ENCODE measurements at regions not wholly inside any gene's neighbourhood (a gene's known extent, or its start where the extent isn't known, plus 50 kb on each side); places are given as distances from the start of the nearest gene placed in this dataset.
"Not testable (repeated sequence)": the region's sequence is repeated elsewhere in the genome, so short reads cannot be mapped to it uniquely, and the experiment has no call there.

GRCh38 chr12:84198294-84198946 lies 714.2 kb downstream of the SLC6A15 start:
- DNase-seq: no peak

DNA sequence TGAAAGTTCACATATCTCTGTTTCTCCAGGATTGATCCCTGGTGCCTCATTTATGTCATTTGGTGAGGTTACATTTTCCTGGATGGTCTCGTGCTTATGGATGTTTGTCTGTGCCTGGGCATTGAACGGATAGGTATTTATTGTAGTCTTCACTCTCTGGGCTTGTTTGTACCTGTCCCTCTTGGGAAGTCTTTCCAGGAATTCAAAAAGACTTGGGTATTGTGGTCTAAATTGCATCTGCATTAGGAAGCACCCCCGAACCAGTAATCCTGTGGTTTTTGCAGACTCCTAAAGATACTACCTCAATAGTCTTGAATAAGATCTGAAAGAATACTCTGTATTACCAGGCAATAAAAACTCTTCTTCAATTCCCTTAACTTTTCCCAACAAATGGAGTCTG lies 720.8 kb downstream of the SLC6A15 start:
- no peak for DNase-seq

GRCh38 chr12:84186433-84186832 lies 726.2 kb downstream of the SLC6A15 start:
- DNase-seq: no peak

DNA sequence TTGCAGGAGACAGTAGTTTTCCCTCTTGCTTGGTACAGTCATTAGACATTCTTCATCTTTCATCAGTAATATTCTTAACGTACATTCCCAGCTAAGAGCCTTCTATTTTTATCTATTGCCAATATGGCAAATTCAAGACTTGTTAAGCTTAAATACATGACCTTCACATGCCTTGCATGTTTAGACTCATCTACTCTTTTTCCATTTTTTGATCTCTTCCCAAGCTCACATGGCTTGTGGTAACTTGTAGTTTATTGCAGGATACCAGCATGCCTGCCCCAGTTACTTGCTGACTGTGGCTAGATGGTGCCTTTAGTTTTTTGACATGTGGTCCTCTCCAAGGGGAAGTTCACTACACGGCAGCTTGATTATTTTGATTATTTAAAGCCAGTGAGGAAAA lies 729.0 kb downstream of the SLC6A15 start:
- DNase-seq: no peak

DNA sequence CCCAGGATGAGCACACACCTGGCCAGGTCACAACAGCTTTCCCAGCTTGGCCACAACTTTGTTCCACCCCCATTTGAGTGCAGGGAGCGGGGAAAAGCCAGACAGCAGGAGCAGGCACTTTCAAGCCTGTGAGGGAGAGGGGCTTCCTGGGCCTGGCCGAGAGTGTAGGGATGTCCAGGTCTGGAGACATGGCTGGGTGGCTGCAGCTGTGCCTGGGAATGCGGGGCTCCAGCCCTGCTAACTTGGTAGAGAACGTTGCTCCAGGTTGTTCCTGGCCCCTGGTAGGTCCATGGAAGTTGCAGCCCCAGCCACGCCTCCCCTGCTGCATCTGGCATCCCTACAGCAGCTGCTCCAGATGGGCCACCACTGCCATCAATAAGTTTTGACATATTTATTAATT lies 738.5 kb downstream of the SLC6A15 start:
- no peak for DNase-seq

GRCh38 chr12:84172823-84173424 lies 739.7 kb downstream of the SLC6A15 start:
- DNase-seq: no peak

DNA sequence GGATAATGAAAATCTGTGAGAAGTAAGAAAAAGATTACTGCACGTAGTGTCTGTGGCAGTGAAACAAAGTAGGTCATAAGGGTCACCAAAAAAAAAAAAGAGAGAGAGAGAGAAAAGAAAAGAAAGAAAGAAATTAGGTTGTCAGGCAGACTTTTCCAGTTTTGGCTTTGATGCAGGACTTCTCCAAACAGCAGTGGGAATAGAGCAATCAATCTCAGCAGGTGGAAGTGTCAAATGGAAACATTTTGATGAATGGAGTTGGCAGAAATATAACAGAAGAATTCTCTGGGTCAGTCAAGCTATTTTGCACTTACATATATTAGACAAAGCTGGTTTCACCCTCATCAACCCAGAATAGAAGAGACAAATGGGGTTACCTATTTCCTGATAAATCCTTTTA lies 745.8 kb downstream of the SLC6A15 start:
- DNase-seq: no peak

- DNase-seq: no peak
Observed at GRCh38 chr12:84165998-84166571, 746.5 kb downstream of the SLC6A15 start.

DNA sequence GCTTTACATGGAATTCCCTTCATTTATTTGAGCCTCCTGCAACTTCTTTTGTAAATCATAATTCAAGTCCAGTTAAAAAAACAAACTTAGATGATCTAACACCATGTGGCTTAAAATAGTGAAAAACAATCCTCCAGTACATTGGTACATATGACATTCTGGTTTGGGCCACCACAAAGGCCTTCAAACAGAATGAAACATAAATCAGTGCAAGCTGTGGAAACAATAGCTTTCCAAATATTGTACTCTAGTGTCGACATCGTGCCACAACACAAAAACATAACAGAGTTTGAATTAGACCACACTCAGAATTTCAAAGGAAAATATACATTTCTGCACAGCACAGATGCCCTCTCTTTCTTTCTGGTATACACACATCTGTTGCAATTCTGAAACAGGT lies 751.3 kb downstream of the SLC6A15 start:
- DNase-seq: no peak

- no peak for DNase-seq
Observed at GRCh38 chr12:84159260-84159659, 753.3 kb downstream of the SLC6A15 start.

GRCh38 chr12:84157170-84157569 lies 755.4 kb downstream of the SLC6A15 start:
- no peak for DNase-seq

DNA sequence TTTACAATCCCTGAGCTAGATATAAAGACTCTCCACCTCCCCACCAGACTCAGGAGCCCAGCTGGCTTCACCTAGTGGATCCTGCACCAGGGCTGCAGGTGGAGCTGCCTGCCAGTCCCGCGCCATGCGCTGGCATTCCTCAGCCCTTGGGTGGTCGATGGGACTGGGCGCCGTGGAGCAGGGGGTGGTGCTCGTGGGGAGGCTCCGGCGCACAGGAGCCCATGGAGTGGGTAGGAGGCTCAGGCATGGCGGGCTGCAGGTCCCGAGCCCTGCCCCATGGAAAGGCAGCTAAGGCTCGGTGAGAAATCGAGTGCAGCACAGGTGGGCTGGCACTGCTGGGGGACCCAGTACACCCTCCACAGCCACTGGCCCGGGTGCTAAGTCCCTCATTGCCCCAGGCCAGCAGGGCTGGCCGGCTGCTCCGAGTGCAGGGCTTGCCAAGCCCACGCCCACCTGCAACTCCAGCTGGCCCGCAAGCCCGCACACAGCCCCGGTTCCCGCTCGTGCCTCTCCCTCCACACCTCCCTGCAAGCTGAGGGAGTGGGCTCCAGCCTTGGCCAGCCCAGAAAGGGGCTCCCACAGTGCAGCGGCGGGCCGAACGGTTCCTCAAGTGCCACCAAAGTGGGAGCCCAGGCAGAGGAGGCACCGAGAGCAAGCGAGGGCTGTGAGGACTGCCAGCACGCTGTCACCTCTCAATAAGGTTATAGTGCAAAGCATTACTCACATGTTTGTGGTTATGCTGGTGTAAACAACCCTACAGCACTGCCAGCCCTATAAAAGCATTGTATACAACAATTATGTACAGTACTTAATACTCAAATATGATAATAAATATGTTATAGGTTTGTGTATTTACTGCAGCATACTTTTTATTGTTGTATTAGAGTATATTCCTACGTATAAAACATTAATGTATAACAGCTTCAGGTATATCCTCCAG lies 757.3 kb downstream of the SLC6A15 start:
- not testable (repeated sequence) for DNase-seq

DNA sequence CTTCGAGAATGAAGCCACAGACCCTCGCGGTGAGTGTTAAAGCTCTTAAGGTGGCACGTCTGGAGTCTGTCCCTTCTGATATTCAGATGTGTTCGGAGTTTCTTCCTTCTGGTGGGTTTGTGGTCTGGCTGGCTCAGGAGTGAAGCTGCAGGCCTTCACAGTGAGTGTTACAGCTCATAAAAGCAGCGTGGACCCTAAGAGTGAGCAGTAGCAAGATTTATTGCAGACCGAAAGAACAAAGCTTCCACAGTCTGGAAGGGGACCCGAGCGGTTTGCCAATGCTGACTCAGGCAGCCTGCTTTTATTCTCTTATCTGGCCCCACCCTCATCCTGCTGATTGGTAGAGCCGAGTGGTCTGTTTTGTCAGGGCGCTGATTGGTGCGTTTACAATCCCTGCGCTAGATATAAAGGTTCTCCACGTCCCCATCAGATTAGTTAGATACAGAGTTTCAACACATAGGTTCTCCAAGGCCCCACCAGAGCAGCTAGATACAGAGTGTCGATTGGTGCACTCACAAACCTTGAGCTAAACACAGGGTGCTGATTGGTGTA lies 758.1 kb downstream of the SLC6A15 start:
- not testable (repeated sequence) for DNase-seq

DNA sequence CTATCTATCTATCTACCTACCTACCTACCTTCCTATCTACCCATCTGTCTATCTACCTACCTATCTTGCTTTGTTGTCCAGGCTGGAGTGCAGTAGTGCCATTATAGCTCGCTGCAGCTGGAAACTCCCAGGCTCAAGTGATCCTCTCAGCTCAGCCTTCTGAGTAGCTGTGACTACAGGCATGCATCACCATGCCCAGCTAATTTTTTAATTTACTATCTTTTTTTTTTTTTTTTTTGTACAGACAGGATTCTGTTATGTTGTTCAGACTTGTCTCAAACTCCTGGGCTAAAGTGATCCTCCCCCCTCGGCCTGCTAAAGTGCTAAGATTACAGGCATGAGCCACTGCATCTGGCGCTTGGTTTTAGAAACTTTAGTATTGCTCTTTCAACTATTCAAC lies 762.4 kb downstream of the SLC6A15 start:
- DNase-seq: no peak

DNA sequence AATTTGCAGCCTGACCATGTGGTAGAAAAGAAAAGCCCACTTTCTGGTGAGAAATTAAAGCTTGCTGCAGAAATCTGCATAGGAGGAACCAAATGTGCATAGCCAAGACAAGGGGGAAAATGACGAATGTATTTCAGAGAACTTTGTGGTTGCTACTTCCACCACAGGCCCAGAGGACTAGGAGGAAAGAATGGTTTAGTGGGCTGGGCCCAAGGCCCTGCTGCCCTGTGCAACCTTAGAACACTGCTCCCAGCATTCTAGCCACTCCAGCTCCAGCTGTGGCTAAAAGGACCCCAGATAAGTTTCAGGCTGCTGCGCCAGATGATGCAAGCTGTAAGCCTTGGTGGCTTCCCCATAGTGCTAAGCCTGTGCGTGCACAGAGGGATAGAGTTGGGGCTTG lies 764.3 kb downstream of the SLC6A15 start:
- no peak for DNase-seq

DNA sequence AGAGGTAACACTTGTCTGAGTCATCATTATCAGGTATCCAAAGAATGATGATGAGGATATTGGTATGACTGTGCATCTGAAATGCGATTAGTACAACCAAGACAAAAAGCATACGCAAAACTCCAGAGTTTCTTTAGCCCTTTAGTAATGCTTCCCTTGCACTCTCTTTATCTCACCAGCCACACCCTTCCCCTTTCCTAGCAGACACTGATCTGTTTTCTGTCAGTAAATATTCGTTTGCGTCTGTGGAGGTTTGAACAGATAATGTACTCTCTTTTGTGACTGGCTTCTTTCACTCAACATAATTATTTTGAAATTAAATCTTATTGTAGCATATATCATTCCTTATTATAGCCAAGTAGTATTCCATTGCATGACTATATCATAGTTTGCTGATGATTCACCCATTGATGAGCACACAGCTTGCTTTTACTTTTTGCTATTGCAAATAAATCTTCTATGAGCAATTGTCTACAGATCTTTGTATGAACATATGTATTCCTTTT lies 775.7 kb downstream of the SLC6A15 start:
- DNase-seq: no peak

GRCh38 chr12:84135586-84136279 lies 776.9 kb downstream of the SLC6A15 start:
- no peak for DNase-seq

DNA sequence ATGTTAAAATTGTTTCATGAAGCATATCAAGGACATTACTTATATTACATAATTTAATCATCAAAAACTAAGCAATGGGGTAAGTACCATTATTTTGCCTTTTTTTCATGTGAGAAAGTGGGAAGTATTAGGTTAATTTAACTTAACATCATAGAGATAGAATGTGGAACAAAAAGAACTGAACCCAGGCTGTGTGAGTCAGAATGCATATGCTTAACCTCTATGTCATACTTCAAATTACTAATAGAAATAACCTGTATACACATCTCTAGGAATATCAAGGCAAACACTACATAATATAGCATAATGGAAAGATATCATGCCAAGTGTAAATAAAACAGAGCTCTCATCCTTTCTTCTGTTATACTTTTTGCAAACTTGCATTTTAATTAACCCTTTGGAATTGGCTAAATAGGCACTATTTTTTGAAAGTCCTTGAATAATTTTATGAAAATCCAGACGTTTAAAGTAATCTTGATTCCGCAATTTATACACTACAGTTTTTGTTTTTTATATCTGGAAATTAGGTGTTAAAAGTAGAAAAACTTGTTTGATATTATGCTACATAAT lies 777.7 kb downstream of the SLC6A15 start:
- no peak for DNase-seq

GRCh38 chr12:84131076-84131475 lies 781.5 kb downstream of the SLC6A15 start:
- no peak for DNase-seq

GRCh38 chr12:84128117-84128991 lies 784.2 kb downstream of the SLC6A15 start:
- DNase-seq: no peak

DNA sequence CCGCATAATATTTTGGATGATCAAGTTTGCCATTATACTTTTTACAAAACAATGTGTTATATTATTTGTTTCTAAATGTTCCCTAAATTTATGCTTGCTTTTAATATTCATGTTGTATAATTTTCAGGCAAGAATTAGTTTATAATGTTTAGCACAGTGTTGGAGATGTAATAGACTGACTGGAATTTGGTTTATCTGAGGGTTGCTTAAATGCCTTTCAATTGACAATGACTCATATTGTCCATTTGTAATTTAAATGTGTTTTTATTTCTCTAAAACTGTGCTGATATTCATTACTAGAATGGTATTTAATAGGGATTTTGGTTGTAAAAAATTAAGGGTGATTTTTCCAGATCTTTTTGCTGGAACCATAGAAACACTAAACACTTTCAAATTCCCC lies 788.4 kb downstream of the SLC6A15 start:
- DNase-seq: no peak
